AG08396 (cell line): ENCODE measurements at regions not wholly inside any gene's neighbourhood (a gene's known extent, or its start where the extent isn't known, plus 50 kb on each side); places are given as distances from the start of the nearest gene placed in this dataset.
A peak's percentile ranks its signal among the peaks of the same experiment; 100 is the strongest.

Experiments
- DNase-seq: peaks from one replicate; pipeline ENCODE4 v3.0.0; 2012; ENCODE audit warnings: low spot score, mixed read lengths

DNA sequence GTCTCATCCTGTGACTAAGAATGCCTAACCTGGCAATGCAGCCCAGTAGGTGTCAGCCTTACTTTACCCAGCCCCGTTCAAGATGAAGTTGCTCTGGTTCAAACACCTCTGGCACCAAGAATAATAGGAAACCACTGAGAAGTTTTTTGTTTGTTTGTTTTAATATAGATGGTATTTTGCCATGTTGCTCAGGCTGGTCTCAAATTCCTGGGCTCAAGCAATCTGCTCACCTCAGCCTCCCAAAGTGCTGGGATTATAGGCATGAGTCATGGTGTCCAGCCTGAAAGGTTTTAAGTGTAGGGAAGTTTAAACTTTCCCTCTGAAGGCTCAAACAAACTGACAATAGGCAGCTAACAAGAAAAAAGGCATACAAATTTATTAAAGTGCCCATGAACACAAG lies 51.2 kb upstream of the ABCC4 start:
- no peak for DNase-seq

DNA sequence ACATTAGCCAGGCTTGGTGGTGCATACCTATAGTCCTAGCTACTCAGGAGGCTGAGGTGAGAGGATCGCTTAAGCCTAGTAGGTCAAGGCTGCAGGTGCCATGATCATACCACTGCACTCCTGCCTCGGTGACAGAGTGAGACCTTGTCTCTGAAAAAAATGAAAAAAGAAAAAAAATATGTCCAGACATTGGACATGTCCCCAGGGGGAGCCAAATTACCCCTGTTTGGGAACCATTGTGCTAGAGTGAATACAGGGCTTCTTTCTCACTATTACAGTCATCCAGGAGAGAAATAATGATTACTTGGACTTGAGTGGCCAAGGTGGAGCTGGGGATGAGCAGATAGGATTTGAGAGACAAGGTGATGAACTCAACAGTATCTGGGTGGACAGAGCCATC lies 52.9 kb upstream of the ABCC4 start:
- no peak for DNase-seq

DNA sequence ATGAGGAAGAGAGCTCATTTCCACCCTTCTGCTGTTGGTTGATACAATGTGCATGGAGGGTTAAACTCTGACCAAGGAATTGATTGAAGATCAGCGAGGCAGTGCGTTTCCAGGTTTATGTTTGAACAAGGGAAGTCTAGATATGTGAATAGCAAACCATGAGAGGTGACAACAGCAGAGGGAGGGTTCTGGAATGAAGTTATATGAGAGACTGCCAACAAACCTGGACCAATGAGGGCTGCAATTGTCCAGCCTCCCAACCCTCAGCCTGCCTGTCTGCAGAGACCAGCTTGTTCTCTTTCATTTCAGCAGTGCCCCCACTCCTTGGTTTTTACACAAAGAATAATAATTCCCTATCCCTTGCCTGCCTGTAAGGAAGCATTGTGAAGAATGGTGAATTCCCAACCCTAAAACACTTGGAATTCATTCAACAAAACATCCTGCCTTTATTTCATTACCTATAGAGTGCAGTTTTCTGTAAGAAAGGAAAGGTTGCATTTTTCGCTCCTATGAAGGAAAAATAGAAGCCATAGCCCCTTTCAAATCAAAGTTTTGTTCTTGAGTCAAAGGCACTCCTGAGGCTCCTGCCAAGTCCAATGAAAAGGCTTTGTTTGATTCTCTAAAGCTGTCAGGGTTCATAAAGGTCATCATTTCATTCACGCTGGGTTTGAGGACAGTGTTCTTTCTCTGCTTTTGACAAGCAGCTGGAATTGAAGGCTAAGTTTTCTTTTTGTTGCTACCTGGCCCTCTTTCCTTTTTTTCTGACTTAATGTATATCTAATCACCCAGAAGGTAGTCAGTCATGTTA lies 53.6 kb upstream of the ABCC4 start:
- no peak for DNase-seq

DNA sequence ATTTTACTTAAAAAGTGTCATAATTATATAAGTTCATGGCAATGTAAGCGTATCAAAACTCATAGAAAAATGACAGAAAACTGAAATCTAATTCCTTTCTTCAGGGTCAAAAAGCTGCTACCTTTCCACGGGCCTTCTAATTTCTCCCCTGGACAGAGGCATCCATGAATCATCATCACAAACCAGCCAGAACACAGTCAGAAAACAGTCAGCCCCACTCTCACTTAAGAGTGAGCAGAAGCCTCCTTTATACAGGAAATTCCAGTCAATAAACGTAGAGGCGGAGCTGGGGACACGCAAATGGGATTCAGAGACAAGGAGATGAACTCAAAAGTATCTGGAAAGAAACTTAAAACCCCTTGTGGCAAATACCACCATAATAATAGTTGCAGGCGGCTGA lies 54.2 kb upstream of the ABCC4 start:
- peak; percentile 37 for DNase-seq

DNA sequence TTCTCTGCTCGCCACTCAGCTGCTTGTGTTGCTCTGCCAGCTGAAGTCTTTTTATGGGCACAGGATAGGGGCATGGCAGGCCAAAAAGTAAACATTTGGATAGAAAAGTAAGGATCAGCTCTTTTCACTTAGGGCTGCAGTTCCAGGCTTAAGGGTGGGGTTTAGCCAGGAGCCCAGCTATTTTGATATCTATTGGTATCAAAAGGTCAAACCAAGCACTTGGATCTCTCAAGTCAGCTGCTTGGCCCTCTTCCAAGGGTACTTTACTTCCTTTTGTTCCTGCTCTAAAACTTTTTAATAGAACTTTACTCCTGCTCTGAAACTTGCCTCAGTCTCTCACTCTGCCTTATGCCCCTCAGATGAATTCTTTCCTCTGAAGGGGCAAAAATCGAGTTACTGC lies 55.7 kb upstream of the ABCC4 start:
- DNase-seq: no peak

DNA sequence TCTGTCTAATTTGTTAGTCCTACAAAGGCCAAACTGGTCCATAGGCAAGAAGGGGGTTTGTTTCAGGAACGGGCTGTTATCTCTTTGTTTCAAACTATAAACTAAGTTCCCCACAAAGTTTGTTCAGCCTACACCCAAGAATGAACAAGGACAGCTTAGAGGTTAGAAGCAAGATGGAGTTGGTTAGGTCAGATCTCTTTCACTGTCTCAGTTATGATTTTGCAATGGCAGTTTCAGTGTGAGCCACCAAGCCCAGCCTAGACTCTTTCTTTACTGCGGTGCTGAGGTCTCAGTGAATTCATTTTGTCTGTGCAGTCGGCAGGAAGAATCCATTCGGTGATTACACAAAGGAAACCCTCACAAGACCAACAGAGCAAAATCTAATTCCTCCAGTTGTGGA lies 56.6 kb upstream of the ABCC4 start:
- no peak for DNase-seq

DNA sequence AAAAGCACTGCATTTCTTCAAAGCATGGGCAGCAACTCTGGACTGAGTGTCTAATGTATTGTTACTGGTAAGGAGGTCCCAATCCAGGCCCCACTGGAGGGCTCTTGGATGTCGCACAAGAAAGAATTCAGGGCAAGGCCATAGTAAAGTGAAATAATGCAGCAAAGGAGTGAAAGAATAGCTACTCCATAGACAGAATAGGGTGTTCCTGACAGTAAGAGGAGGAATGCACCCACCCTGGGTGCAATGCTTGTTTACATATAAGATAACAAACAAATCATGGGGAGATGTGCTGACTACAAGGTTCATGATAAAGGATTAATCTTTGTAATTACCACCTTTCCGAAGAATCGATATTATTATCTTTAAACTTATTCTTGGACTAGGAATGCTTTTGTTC lies 58.8 kb upstream of the ABCC4 start:
- DNase-seq: no peak

DNA sequence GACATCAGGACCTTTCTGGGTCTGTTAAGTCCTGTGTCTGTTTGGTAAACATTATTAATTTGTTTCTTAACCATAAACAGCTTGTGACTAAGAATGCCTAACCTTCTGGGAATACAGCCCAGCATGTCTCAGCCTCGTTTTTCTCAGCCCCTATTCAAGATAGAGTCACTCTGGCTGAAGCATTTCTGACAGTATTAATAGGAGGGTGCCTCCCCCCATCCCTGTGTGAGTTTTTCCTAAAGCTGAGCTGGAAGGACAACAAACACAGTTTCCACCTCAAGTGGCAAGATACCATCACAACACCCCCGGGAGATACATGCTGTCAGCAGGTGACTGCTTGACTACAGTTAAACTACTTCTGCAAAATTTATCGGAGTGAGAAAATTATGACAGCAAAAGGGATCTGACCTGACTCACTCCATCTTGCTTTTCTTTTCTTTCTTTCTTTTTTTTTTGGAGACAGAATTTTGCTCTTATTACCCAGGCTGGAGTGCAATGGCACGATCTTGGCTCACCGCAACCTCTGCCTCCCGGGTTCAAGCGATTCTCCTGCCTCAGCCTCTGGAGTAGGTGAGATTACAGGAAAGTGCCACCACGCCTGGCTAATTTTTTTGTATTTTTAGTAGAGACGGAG lies 59.3 kb upstream of the ABCC4 start:
- DNase-seq: no peak

DNA sequence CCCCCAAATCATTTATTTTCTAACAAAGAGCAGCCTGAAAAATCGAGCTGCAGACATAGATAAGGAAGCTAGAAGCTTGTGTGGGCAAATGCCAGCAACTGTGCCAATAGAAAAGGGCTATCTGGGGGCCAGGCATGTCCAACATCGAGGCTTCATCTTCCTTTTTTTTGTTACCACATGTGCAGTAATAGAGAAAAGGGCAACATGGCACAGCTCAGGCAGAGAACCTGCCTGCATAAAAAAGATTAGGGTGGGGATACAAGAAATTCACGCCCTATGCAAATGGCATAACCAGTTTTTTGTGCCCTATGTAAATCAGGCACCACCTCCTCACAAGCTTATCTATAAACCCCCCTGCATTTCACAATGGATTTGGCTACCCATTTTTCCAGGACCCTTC lies 60.4 kb upstream of the ABCC4 start:
- no peak for DNase-seq

DNA sequence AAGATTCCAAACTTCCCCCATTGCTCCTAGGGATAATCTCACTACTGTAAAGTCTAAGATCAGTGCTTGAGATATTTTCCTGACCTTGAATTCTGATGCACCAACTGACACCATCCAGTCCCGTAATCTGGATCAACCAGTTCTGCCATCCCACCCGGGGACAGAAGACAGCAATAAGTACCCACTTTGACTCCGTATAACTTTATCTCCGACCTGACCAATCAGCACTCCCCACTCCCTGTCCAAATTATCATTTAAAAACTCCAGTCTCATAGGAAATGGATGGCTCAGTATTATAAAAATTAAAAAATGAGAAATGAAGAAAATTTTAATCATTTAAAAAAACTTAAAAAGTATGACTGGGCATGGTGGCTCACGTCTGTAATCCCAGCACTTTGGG lies 61.4 kb upstream of the ABCC4 start:
- no peak for DNase-seq

DNA sequence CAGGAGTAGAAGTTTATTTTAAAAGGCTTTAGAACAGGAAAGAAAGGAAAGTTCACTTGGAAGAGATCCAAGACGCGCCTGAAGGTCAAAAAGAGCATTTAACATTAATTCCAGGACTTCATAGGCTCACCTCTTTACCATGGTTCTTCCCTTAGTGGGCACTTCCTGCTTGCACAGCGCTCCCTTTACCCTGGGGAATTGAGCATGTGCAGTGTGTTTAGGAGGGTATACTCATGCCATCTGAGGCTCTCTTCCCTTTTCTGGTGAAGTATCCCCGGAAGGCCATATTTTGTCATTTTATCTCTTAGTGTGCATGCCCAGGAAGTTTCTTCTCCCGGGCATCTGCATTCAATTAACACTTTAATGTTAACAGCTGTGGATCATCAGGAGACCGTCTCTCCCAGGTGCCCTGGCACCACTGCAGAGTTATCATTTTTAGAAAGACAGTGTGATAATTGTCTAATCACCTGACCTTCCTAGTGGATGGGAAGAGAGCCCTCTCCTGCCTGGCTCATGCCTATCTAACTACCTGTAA lies 66.1 kb upstream of the ABCC4 start:
- no peak for DNase-seq

DNA sequence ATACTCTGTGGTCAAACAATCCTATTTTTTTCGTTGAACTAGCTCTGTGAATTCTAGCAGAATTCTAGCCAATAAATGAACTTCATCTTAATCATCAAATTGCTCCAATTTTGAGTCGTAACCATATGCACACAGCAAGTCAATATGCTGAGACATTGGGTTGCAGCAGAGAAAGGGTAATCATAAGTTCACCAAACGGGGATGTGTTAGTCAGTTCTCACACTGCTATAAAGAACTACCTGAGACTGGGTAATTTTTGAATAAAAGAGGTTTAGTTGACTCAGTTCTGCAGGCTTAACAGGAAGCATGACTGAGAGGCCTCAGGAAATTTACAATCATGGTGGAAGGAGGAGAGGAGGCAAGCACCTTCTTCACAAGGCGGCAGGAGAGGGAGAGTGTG lies 67.7 kb upstream of the ABCC4 start:
- no peak for DNase-seq

DNA sequence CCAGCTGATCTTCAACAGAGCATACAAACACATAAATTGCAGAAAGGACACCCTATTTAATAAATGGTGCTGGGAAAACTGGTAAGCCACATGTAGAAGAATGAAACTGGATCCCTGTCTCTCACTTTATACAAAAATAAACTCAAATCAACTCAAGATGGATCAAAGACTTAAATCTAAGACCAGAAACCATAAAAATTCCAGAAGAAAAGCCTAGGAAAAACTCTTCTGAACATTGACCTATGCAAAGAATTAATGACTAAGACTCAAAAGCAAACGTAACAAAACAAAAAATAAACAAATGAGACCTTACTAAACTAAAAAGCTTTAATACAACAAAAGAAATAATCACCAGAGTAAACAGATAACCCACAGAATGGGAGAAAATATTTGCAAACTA lies 74.5 kb upstream of the ABCC4 start:
- no peak for DNase-seq

DNA sequence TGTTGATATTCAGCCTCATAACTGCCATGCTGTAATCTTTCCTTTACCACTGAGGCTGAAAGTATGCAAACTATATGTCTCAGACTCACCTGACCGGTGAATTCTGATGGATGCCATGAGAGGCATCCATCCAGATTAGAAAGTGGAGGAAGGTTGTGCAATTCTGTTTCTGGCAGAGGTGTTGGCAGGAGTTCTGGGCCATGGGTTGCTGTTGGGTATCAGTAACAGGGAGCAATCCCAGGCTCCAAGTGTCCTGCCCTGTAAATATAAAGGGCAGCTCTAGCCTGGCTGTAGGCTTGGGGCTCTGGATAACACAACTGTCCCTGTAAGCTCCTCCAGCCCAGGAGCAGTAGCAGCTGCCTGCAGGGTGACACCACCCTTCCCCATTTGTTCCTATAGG lies 77.4 kb upstream of the ABCC4 start:
- DNase-seq: no peak

DNA sequence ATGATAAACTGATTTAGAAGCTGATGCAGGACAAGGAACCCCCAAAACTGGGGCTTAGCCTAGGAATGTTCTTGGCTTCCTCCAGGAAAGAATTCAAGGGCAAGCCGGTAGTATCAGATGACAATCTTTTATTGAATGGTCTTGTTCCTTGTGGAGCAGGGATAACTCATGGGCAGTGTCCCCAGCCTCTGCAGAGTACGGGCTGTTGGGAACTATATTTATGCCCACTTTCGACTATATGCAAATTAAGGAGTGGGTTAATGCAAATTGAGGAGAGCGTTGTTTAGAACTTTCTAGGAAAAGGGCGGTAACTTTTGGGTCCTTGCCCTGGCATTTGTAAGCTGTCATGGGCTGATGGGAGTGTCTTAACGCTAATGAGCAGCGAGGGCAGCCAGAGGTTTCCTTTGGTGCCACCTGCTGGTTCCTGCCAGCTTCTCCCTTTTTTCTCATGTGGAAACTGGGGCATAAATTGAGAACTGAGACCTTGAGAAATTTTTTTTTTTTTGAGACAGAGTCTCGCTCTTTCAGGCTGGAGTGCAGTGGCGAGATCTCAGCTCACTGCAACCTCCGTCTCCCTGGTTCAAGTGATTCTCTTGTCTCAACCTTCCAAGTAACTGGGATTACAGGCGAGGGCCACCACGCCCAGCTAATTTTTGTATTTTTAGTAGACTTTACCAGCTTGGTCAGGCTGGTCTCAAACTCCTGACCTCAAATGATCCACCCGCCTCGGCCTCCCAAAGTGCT lies 79.4 kb upstream of the ABCC4 start:
- peak; percentile 78 for DNase-seq

DNA sequence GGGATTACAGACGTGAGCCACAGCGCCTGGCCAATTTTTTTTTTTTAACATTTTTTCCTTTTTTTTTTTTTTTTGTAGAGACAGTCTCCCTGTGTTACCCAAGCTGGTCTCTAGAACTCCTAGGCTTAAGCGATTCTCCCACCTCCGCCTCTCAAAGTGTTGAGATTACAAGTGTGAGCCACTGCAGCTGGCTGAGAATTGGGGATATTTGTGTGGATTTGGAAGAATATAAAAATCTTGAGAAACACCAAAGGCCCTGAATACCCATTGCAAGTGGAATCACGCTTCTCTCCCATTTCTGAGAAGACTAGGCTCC lies 79.9 kb upstream of the ABCC4 start:
- no peak for DNase-seq

DNA sequence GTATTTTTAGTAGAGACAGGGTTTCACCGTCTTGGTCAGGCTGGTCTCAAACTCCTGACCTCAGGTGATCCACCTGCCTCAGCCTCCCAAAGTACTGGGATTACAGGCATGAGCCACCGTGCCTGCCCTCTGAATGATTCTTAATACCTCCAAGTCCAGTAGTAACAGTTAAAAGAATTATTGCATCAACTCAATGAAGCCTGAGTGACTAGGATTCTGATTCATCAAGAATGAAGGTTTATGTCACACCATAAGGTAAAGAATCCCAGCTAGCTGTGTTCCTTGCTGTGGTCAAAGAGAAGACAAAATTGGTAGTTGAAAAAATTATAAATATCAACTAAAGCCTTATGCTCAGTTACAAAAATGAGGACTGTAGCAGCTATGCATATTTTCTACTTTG lies 81.2 kb upstream of the ABCC4 start:
- no peak for DNase-seq

DNA sequence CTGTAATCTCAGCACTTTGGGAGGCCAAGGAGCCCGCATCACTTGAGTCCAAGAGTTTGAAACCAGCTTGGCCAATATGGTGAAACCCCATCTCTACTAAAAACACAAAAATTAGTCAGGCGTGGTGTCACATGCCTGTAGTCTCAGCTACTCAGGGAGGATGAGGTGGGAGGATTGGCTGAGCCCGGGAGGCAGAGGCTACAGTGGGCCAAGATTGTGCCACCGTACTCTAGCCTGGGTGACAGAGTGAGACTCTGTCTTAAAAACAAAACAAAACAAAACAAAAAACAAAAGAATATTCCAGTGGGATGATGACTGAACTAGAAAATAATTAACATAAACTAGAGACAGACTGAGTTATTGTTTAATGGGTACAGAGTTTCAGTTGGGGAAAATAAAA lies 81.7 kb upstream of the ABCC4 start:
- no peak for DNase-seq

DNA sequence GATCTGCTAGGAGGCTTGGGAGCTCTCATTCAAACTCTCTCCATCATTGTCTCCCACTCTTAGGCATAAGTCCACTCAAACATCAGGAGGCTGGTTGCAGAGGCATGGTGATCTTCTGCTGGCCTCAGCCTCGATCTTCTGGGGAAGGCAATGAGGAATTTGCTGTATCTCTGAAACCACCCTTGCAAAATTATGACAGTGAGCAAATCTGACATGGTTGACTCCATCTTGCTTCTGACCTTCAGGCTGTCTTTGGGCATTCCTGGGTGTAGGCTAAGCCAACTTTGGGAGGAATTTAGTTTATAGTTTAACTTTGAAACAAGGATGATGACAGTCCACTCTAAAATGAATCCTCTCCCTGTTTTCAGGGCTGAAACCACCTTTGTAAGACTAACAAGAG lies 84.1 kb upstream of the ABCC4 start:
- no peak for DNase-seq

DNA sequence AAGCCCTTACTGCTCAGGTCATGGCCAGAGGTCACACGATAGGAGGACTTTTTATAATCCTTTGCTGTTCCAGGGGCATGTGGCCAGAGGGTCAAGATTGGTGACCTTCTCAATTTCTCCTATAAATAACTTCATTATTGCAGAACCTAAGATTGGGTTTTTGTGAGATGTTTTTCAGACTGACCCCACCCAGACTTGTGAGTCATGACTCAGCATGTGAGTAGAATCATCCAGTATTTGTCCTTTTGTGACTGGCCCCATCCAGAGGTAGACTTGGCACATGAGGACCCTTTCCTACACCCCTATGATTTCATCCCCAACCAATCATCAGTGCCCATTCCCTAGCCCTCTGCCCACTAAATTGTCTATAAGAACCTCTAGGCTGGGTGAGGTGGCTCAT lies 84.5 kb upstream of the ABCC4 start:
- no peak for DNase-seq

DNA sequence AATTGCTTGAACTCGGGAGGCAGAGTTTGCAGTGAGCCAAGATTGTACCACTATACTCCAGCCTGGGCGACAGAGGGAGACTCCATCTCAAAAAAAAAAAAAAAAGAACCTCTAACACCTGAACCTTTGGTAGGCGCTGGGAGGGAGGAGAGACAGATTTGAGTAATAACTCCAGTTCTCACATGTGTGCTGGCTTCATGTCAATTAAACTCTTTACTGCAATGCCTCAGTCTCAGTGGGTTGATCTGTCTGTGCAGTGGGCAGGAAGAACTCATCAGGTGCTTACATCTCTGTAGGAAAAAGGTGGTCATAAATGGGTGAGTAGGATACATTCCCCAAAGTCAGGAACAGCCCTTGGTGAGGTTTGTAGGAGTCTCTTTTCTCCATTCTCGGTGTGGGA lies 85.1 kb upstream of the ABCC4 start:
- no peak for DNase-seq

DNA sequence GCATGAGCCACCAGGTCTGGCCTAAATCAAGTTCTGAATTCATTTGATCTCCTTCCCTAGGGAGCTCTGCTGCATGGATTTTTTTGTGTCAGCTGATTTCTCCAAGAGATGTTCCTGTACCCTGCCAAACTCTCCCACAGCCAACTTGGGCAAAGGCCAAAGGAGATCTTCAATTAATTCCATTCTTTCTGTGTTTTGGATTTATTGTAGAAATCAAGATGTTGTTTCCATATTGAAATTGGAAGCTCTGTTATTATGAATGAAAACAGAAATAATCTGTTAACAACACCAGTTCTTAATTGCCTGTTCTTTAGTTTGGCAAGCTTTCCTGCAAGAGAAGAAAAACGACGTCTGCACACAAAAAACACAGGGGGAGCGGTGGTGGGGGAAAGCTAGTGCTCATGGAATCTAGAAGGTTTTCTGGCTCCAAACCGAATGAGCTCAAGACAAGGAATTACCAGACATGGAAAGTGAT lies 86.5 kb upstream of the ABCC4 start:
- no peak for DNase-seq

DNA sequence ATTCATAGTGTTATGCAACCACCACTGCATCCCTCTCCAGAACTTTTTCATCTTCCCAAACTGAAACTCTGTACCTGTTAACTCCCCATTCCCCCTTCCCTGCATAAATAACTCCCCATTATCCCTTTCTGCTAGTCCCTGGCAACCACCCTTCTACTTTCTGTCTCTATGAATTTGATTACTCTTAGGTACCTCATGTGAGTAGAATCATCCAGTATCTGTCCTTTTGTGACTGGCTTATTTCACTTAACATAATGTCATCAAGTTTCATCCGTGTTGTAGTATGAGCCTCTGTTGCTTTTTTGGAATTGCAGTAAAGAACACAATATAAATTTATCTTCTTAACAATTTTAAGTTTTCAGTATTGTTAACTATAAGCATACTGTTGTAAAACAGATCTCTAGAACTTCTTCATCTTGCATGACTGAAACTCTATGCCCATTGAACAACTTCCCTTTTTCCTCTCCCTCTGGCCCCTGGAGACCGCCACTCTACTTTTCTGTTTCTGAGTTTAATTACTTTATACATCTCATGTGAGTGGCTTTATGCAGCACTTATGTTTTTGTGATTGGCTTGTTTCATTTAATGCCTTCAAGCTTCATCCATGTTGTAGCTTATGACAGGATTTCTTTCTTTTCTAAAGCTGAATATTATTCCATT lies 87.3 kb upstream of the ABCC4 start:
- no peak for DNase-seq
